PC-3 (cell line): ENCODE measurements at regions not wholly inside any gene's neighbourhood (a gene's known extent, or its start where the extent isn't known, plus 50 kb on each side); places are given as distances from the start of the nearest gene placed in this dataset.

Experiments
- CTCF ChIP-seq: fragments of 300-600 bp; sonication (generic); conservative IDR thresholded peaks from 2 replicates; pipeline ENCODE4 v1.5.1; 2017; ENCODE audit warnings: antibody characterized with exemption, low read depth, mild to moderate bottlenecking, low read length
- EZH2 ChIP-seq: fragments of 300-600 bp; sonication (generic); IDR thresholded peaks from one replicate; pipeline ENCODE4 v1.6.1; 2017; ENCODE audit warnings: antibody characterized with exemption, mild to moderate bottlenecking, low read length; ENCODE audit not compliant: unreplicated experiment

GRCh38 chr6:169905041-169905807 is 153.8 kb downstream of the ERMARD start:
- no peak for TF ChIP-seq CTCF
- no peak for TF ChIP-seq EZH2
